ENCODE measurements at regions not wholly inside any gene's neighbourhood (a gene's known extent, or its start where the extent isn't known, plus 50 kb on each side); places are given as distances from the start of the nearest gene placed in this dataset.

- DNase-seq: no peak
Measured at GRCh38 chr6:41474213-41474933, 71.8 kb upstream of the FOXP4 start.

GRCh38 chr6:41475164-41475563, 71.0 kb upstream of the FOXP4 start:
- DNase-seq: no peak

GRCh38 chr6:41475737-41476357, 70.3 kb upstream of the FOXP4 start:
- no peak for DNase-seq

- DNase-seq: no peak
Measured at GRCh38 chr6:41476401-41476800, 69.8 kb upstream of the FOXP4 start.

GRCh38 chr6:41477572-41477971, 68.6 kb upstream of the FOXP4 start:
- no peak for DNase-seq

GRCh38 chr6:41483943-41484342, 62.2 kb upstream of the FOXP4 start:
- DNase-seq: no peak

GRCh38 chr6:41487860-41488432, 58.2 kb upstream of the FOXP4 start:
- DNase-seq: no peak

- no peak for DNase-seq
Measured at GRCh38 chr6:41488433-41489119, 57.6 kb upstream of the FOXP4 start.

GRCh38 chr6:41489120-41489851, 56.9 kb upstream of the FOXP4 start:
- DNase-seq: no peak

GRCh38 chr6:41492261-41492891, 53.8 kb upstream of the FOXP4 start:
- DNase-seq: no peak

GRCh38 chr6:41494212-41495110, 51.7 kb upstream of the FOXP4 start:
- DNase-seq: no peak
